H9 (cell line): ENCODE measurements at regions not wholly inside any gene's neighbourhood (a gene's known extent, or its start where the extent isn't known, plus 50 kb on each side); places are given as distances from the start of the nearest gene placed in this dataset.

ENCODE experiments used
- DNase-seq: peaks from one replicate; pipeline ENCODE4 v3.0.0-alpha.2; 2017
- H2AFZ ChIP-seq: one replicate; pipeline ENCODE4 v1.6.1; 2013; ENCODE audit warnings: mild to moderate bottlenecking, low read length, control low read depth, moderate library complexity
- H2AK5ac ChIP-seq: 2 replicates; pipeline ENCODE4 v1.6.1; 2013; ENCODE audit warnings: low read length, control low read depth, mixed read lengths; ENCODE audit not compliant: insufficient read length
- H2BK120ac ChIP-seq: one replicate; pipeline ENCODE4 v1.6.1; 2013; ENCODE audit warnings: low read depth, mild to moderate bottlenecking, low read length, control low read depth, inconsistent platforms; ENCODE audit not compliant: poor library complexity, severe bottlenecking
- H2BK12ac ChIP-seq: 2 replicates; pipeline ENCODE4 v1.6.1; 2013; ENCODE audit warnings: low read length, control low read depth, mixed read lengths, low read depth; ENCODE audit not compliant: insufficient read length
- H2BK15ac ChIP-seq: 2 replicates; pipeline ENCODE4 v1.6.1; 2013; ENCODE audit warnings: low read depth, low read length, control low read depth
- H2BK20ac ChIP-seq: one replicate; pipeline ENCODE4 v1.6.1; 2013; ENCODE audit warnings: low read depth, mild to moderate bottlenecking, low read length, control low read depth, inconsistent platforms; ENCODE audit not compliant: poor library complexity, severe bottlenecking
- H2BK5ac ChIP-seq: 2 replicates; pipeline ENCODE4 v1.6.1; 2013; ENCODE audit warnings: low read length, control low read depth, mixed read lengths; ENCODE audit not compliant: insufficient read length
- H3K14ac ChIP-seq: 2 replicates; pipeline ENCODE4 v1.6.1; 2013; ENCODE audit warnings: low read length, control low read depth; ENCODE audit not compliant: insufficient read depth
- H3K18ac ChIP-seq: 2 replicates; pipeline ENCODE4 v1.6.1; 2013; ENCODE audit warnings: low read depth, mild to moderate bottlenecking, mixed read lengths, low read length, control low read depth; ENCODE audit not compliant: insufficient read length
- H3K23ac ChIP-seq: 2 replicates; pipeline ENCODE4 v1.6.1; 2013; ENCODE audit warnings: low read length, control low read depth, mixed read lengths, low read depth; ENCODE audit not compliant: insufficient read length
- H3K23me2 ChIP-seq: 2 replicates; pipeline ENCODE4 v1.6.1; 2013; ENCODE audit warnings: low read depth, mild to moderate bottlenecking, mixed read lengths, low read length, control low read depth; ENCODE audit not compliant: insufficient read length, poor library complexity, severe bottlenecking
- H3K27ac ChIP-seq: 2 replicates; pipeline ENCODE4 v1.5.1; 2013; ENCODE audit warnings: low read length, control low read depth, mixed read lengths, low read depth; ENCODE audit not compliant: insufficient read length
- H3K27me3 ChIP-seq: 2 replicates; pipeline ENCODE4 v1.6.1; 2013; ENCODE audit warnings: low read length, control low read depth, inconsistent platforms; ENCODE audit not compliant: insufficient read depth
- H3K4ac ChIP-seq: 2 replicates; pipeline ENCODE4 v1.6.1; 2013; ENCODE audit warnings: low read depth, mild to moderate bottlenecking, control low read depth, inconsistent platforms, low read length, moderate library complexity
- H3K4me1 ChIP-seq: 2 replicates; pipeline ENCODE4 v1.6.1; 2013; ENCODE audit warnings: low read length, control low read depth, inconsistent platforms; ENCODE audit not compliant: insufficient read depth
- H3K4me2 ChIP-seq: 2 replicates; pipeline ENCODE4 v1.6.1; 2013; ENCODE audit warnings: low read length, control low read depth, mixed read lengths; ENCODE audit not compliant: insufficient read length, insufficient read depth
- H3K56ac ChIP-seq: 2 replicates; pipeline ENCODE4 v1.6.1; 2013; ENCODE audit warnings: low read depth, mild to moderate bottlenecking, mixed read lengths, low read length, control low read depth; ENCODE audit not compliant: insufficient read length
- H3K79me1 ChIP-seq: 2 replicates; pipeline ENCODE4 v1.6.1; 2013; ENCODE audit warnings: low read depth, mild to moderate bottlenecking, moderate library complexity, low read length, control low read depth, inconsistent platforms; ENCODE audit not compliant: insufficient read depth, poor library complexity, severe bottlenecking
- H3K79me2 ChIP-seq: 2 replicates; pipeline ENCODE4 v1.6.1; 2013; ENCODE audit warnings: low read length, control low read depth, inconsistent platforms; ENCODE audit not compliant: insufficient read depth
- H3K9ac ChIP-seq: 2 replicates; pipeline ENCODE4 v1.6.1; 2013; ENCODE audit warnings: low read length, control low read depth, mixed read lengths; ENCODE audit not compliant: insufficient read length; ENCODE audit errors: extremely low read depth
- H3K9me3 ChIP-seq: one replicate; pipeline ENCODE4 v1.6.1; 2013; ENCODE audit warnings: low read depth, low read length, inconsistent platforms; ENCODE audit not compliant: control insufficient read depth
- H3T11ph ChIP-seq: one replicate; pipeline ENCODE4 v1.6.1; 2013; ENCODE audit warnings: mild to moderate bottlenecking, low read length, control low read depth, inconsistent platforms
- H4K20me1 ChIP-seq: one replicate; pipeline ENCODE4 v1.6.1; 2013; ENCODE audit not compliant: control insufficient read depth, insufficient read length, insufficient read depth
- H4K5ac ChIP-seq: 2 replicates; pipeline ENCODE4 v1.6.1; 2013; ENCODE audit warnings: low read depth, mild to moderate bottlenecking, mixed read lengths, low read length, control low read depth; ENCODE audit not compliant: insufficient read length
- H4K8ac ChIP-seq: replicated peaks from 2 replicates; pipeline ENCODE4 v1.6.1; 2013; ENCODE audit warnings: low read length, control low read depth, mixed read lengths, low read depth; ENCODE audit not compliant: insufficient read length
- H4K91ac ChIP-seq: 2 replicates; pipeline ENCODE4 v1.6.1; 2013; ENCODE audit warnings: low read depth, mild to moderate bottlenecking, moderate library complexity, mixed read lengths, low read length, control low read depth; ENCODE audit not compliant: insufficient read length
- H3K27ac Mint-ChIP-seq, 3 experiments: 2 replicates in 2 of 3; 3 replicates in 1 of 3; pipeline ENCODE4 v1.8.0; 2020 to 2021; ENCODE audit warnings: mixed read lengths in 3 of 3, mild to moderate bottlenecking in 1 of 3, moderate library complexity in 1 of 3
- H3K27me3 Mint-ChIP-seq: 2 replicates; pipeline ENCODE4 v1.8.0; 2021; ENCODE audit warnings: low read depth, mild to moderate bottlenecking, moderate library complexity, mixed read lengths
- H3K36me3 Mint-ChIP-seq, 3 experiments: 2 replicates in 2 of 3; 3 replicates in 1 of 3; pipeline ENCODE4 v1.8.0; 2020 to 2021; ENCODE audit warnings: low read depth in 3 of 3, mixed read lengths in 3 of 3; ENCODE audit not compliant: insufficient read depth in 1 of 3
- H3K4me1 Mint-ChIP-seq, 2 experiments: 2 replicates each; pipeline ENCODE4 v1.8.0; 2020; ENCODE audit warnings: mixed read lengths in 2 of 2
- H3K4me3 Mint-ChIP-seq, 2 experiments: 2 replicates in 1 of 2; 3 replicates in 1 of 2; pipeline ENCODE4 v1.8.0; 2020 to 2021; ENCODE audit warnings: mild to moderate bottlenecking in 2 of 2, mixed read lengths in 2 of 2, moderate library complexity in 1 of 2
- H3K9me3 Mint-ChIP-seq, 2 experiments: 2 replicates in 1 of 2; 3 replicates in 1 of 2; pipeline ENCODE4 v1.8.0; 2020; ENCODE audit warnings: mild to moderate bottlenecking in 2 of 2, mixed read lengths in 2 of 2, moderate library complexity in 1 of 2
- CTCF ChIP-seq: fragments of 200-600 bp; sonication (generic); conservative IDR thresholded peaks from 3 replicates; pipeline ENCODE4 v1.8.0; 2021; ENCODE audit warnings: antibody characterized with exemption, mild to moderate bottlenecking
- WGBS: extraction: QIAGEN DNeasy Blood & Tissue Kit; methylation state at CpG from one replicate; pipeline ENCODE4 v1.1.7; 2013; ENCODE audit warnings: missing lambda C conversion rate, low lambda C conversion rate, mixed read lengths; ENCODE audit not compliant: insufficient read length; ENCODE audit errors: extremely low coverage; 5-methylcytosine and 5-hydroxymethylcytosine counted together

DNA sequence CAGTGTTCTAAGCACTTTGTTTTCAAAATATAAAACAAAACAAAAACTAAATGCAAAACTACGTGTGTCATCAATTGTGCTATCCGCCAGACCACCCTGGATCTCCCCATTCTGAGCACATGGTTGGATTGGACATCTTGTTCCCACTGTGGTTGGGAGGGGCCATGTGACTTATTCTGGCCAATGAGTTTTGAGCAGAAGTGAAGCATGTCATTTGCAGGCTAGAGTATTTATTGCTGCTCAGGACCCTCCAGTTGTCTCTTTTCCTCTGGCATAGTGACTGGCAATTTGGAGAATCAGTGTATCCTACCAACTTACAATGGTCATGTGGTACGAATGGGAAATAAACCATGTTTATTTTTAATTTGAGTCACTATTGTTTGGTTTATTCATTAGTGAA lies 70.2 kb upstream of the ST8SIA2 start:
- no peak overlapping the region for H3K14ac ChIP-seq
- H4K20me1 ChIP-seq = no peaks in the 10 kb centered on the region

More for the DNA sequence above, 70.2 kb upstream of the ST8SIA2 start:
- H3K9ac ChIP-seq = no peak overlapping the region
- H3K79me2 ChIP-seq = no peaks in the 10 kb centered on the region
- no peak overlapping the region for H2BK120ac ChIP-seq
- no peak overlapping the region for H2BK5ac ChIP-seq
- no peak overlapping the region for H2BK15ac ChIP-seq
- Mint-ChIP-seq H3K27me3 (peaks cover 8% of the 10 kb centered on the region), H3K4me1 (peaks cover 0 to 9% of the 10 kb centered on the region in 2 experiments; a peak in 2 of 4 replicates), H3K36me3 (no peaks in the 10 kb centered on the region; a peak in 1 of 7 replicates), H3K4me3 (no peak overlapping the region), H3K9me3 (no peaks in the 10 kb centered on the region), H3K27ac (no peak overlapping the region)
- no peak for TF ChIP-seq CTCF
- H3K23ac ChIP-seq = no peak overlapping the region
- no peak overlapping the region for H3K4me2 ChIP-seq
- H3K9me3 ChIP-seq = no peaks in the 10 kb centered on the region
- H3T11ph ChIP-seq = no peak overlapping the region
- no peak overlapping the region for H2BK12ac ChIP-seq
- no peaks in the 10 kb centered on the region for H3K79me1 ChIP-seq
- no peak overlapping the region for H2AFZ ChIP-seq
- H3K27me3 ChIP-seq = no peaks in the 10 kb centered on the region
- no peak overlapping the region for H2BK20ac ChIP-seq
- no peak overlapping the region for H3K56ac ChIP-seq
- DNase-seq = no peak
- no peak overlapping the region for H3K27ac ChIP-seq
- H3K23me2 ChIP-seq = no peaks in the 10 kb centered on the region
- no peak overlapping the region for H3K4ac ChIP-seq
- no peak overlapping the region for H4K91ac ChIP-seq
- WGBS = no CpG with 5 or more reads among the region's 3 CpGs
- H3K4me1 ChIP-seq = no peaks in the 10 kb centered on the region
- H4K5ac ChIP-seq = no peak overlapping the region
- no peak overlapping the region for H4K8ac ChIP-seq
- no peak overlapping the region for H2AK5ac ChIP-seq
- H3K18ac ChIP-seq = no peak overlapping the region
